Esophagus mucosa (tissue), 1 donor: ENCODE measurements at regions not wholly inside any gene's neighbourhood (a gene's known extent, or its start where the extent isn't known, plus 50 kb on each side); places are given as distances from the start of the nearest gene placed in this dataset.
A peak's percentile ranks its signal among the peaks of the same experiment; 100 is the strongest.

Experiments
- ATAC-seq: fragments of 200-7000 bp; cut with Tn5 transposase; one replicate; pipeline ENCODE4 v1.9.1; 2020
- donor health status: DM: yes; HTN: yes; CAD: no.

DNA sequence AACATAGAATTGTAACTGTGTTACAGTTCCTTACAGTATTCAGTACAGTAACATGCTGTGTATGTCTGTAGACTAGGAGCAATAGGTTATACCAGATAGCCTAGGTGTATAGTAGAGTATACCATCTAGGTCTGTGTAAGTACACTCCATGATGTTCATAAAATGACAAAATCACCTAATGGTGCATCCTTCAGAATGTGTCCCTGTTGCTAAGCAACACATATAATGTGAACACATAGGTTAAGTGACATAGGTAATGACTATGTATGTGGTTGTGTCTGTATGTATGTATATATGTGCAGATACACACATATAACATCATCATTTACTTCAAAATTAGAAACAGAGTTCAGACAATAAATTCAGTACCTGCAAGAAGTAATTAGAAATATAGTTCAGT lies 146.8 kb upstream of the GAP43 start:
- no peak for ATAC-seq

DNA sequence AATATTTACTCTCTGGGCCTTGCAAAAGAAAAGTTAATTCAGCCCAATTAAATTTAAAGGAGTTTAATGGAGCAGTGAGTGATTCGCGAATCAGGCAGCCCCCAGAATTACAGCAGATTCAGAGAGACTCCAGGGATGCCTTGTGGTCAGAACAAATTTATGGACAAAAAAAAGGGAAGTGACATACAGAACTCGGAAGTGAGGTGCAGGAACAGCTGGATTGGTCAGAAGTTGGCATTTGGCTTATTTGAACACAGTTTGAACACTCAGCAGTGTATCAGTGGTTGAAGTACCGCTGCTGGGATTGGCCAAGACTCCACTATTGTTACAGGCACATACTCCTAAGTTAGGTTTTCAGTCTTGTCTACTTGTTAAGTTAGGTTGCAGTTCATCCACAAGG lies 145.0 kb upstream of the GAP43 start:
- no peak for ATAC-seq

DNA sequence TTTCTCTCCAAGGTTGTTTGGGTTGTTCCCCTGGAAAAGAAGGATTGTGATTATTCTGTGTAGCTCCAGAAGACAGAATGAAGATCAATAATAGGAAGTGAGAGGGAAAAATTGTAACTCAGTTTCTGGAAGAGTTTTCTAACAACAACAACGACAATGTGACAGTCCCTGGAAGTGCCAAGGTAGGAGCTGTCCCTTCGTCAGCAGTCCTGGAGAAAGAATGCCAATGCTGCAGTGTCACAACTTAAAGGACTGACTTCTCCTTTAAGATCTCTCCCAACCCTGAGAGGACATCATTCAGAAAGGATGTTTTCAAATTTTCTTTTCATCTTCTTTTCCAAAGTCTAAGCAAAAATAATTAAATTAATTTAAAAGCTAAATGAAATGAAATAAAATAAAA lies 136.4 kb upstream of the GAP43 start:
- no peak for ATAC-seq

DNA sequence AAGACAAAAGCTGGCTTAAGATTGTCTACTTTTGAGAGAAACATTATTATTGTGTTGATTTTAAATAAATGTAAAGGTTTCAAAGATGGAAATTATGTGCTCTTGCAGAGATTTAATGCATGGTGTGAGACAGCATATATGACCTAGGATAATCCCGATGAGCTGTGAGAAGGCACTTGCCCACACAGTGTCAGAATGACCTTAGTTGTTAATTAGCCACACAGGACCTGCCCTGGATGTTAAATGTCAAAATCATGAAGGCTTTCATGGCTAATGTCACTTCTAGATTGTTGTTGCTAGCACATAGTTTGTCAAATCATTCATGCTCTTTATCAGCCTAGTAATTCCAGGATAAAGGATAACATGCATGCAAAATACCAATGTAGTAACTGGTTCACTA lies 135.3 kb upstream of the GAP43 start:
- no peak for ATAC-seq

DNA sequence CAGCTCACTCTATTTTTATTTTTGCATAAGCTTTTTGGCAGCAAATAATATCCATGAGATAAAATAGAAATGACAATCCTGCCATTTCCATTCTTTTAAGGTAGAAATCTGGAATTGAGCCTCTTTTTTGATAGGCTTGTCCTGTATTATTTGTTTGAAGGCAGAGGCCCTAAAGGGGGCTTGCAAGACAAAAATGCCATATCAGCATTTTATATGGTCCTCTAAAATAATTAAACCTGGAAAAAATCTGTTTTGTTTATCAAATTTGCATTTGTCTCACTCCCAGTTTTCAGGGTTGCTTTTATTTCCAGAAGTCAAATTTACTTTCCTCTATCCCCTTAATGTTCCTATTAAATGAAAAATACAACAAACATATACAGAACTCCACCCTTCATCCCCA lies 134.9 kb upstream of the GAP43 start:
- no peak for ATAC-seq

DNA sequence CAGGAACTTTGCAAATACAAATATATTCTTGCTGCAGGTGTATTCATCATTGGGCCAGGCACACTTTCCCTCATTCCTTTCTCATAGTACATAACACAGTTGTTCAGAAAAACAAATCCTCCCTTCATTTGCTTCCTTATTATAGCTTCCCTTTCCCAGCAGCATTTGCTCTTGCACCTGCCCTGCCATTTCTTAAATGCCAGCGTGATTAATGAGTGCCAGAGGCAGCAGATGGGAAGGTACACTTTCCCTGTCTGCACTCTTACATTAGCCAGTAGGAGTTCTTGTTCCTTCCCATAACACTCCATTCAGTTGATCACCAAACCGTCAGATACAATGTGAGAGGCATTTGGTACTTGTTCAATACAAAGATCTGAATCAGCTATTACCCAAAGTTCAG lies 128.5 kb upstream of the GAP43 start:
- ATAC-seq = no peak

DNA sequence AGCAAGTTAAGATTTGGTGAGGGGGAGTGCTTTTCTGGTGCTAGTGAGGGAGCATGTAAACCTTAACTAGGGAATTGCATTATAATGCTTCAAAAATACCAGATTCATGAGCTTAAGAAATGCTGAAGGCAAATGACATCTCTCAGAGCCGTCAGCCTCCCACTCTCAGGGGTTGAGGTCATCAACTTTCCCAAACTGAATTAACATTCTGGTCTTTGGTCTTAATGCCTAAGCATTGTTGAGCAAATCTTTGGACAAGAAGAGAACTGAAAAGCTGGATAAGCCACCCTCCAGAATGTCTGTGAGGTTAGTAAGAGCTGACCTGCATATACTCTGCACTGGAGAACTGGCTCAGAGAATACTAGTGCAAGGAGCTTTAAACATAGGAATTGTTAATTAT lies 124.9 kb upstream of the GAP43 start:
- no peak for ATAC-seq

DNA sequence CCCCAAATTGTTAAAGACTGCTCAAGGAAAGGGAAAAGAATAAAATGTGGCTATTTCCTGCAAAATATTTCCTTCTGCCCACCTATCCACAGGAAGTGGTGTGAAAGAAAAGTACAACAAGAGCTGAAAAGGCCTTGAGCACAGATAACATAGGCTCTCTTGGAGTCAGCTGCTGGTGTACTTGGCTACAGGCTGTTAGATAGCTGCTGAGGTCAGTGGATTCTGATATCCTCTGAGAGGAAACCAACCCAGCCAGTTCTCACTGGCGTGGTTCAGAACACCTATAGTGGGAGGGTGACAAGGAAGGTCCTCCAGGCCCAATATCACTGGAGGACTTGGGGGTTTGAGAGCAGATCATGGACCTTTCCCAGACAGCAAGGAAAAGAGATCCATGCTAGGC lies 124.4 kb upstream of the GAP43 start:
- no peak for ATAC-seq

DNA sequence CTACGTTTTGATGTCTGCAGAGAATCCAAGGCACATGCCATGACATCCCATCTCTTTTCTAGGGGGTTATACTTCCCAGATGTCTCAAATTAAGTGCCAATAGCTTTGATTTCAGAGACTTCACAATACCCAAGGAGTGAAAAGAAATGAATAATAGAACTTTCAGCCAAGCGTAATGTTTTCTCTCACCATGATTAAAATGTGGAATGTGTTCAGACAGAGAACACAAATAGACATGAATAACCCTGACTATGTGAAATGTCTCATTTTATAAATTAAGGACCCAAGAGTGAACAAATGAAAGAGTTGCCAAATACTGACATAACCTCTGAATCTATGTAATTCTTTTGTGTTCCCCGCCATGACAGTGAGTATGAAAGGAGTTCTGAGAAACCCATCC lies 123.6 kb upstream of the GAP43 start:
- no peak for ATAC-seq

DNA sequence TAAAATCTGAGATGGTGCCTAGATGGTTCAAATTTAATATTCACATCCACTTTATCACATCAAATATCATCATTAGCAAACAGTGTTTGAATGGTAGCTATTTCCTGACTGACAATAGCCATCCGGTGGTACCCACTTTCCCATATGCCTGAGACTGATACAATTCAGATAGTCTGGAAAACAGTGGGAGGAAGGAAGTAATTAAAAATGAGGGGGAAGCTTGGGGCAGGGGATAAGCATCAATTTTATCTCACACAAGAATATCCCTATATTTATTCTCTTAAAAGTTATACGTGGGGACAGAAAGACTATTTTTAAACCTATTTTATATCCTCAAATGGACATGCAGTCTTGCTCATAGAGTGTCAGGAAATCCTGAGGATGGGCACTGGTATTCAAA lies 122.5 kb upstream of the GAP43 start:
- ATAC-seq = no peak

DNA sequence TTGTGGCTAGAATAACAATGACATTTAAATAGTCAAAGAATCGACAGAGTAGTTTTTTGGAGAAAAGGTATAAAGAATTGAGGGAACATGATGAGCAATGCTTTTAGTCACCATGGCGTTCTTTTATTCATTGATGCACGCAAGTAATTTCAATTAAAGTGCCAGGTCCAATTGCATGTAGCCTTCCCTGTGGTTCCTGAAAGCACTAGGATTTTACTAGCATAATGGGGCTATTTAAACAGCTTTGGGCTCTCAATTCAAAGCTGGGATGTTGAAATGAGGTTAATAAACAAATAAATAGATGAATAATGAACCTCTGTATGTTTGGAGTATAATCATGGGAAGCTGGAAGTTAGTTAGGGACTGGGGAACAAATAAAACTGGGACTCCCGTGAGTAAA lies 121.2 kb upstream of the GAP43 start:
- no peak for ATAC-seq

DNA sequence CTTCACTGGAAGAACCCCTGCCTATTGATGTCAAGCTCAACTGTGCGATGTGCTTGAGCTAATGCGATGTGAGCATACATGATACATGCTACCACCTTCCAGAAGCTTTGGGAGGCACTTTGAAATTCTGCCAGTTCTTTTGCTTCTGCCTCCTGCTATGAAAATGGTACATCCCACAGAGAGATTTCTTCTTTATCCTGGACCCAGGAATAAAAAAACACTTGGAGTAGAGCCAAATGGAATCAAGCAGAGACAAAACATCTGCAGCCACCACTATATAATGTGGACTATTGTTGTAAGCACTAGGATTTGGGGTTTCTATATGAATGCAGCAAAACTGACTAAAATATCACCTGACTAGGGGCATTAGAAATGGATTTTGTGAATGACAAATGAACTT lies 119.9 kb upstream of the GAP43 start:
- ATAC-seq = no peak

DNA sequence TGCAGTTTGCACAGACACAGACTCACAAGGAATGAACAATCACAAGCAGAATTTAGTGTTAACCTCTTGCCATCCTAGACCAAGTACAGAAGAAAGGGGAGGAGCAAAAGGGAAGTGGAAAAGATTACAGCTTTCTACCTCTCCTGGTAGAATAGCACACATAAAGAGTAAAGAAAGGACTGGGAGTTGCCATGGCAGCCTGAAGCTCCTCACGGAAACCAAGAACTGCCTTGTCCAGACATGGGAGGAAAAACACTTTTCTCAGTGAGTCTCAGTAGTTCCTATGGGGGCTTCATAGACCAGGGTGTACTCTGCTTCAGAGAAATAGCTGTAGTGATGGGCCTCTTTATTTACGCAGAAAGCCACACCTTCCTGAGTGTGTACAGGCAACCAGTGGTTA lies 114.7 kb upstream of the GAP43 start:
- no peak for ATAC-seq

DNA sequence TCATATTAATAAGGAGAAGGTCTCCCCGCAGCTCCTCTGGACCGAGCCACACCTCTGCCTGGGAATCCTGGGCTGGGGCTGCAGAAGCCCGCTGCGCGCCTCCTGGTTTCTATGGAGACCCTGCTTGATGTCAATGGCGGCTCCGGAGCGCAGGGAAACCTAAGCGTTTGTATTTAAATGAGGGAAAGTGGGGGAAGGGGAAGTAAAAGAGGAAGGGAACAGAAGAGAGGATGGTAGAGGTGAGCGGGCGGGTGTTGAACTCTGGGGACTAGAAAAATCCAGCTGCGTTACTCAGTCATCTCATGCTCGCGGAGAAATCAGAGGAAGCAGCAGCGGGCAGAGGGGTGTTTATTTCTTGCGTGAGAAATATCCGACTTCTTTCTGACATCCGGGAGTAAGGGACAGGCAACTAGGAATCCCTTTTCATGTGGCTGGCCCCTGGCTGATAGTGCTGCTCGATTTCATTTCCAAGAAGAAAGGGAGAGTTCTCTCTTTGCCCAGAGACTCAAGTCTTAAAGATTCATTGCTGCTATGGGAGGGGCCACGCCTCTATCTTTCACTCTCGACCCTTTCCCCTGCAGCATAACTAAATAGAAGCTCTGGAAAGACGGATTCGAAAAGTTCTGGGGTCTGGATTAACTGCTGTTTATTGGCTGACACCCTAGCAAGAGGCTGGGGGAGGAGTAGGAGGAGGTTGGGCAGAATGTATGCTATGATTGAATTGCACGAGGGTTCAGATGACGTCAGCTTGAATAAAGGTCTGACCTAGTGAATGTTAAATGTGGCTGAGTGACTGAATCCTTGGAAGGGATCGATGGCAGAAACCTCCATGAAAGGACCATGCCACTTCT lies 110.5 kb upstream of the GAP43 start:
- ATAC-seq = no peak

DNA sequence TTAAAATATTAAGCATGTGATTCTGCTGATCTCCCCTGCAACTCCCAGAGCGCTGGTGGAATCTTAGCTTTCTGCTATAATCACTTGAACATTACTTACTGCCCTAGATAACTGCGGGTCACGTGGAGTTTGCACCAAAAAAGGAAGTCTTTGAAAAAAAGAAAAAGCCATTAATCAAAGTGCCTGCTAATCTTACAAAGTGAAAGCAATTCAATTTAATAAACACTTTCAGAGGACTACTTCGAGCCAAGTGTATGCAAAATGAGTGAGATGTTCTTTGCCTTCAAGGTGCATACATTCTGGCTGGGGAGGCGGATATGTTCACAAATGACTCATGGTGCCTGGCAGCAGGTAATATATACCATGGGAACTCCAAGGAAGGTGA lies 109.9 kb upstream of the GAP43 start:
- no peak for ATAC-seq

DNA sequence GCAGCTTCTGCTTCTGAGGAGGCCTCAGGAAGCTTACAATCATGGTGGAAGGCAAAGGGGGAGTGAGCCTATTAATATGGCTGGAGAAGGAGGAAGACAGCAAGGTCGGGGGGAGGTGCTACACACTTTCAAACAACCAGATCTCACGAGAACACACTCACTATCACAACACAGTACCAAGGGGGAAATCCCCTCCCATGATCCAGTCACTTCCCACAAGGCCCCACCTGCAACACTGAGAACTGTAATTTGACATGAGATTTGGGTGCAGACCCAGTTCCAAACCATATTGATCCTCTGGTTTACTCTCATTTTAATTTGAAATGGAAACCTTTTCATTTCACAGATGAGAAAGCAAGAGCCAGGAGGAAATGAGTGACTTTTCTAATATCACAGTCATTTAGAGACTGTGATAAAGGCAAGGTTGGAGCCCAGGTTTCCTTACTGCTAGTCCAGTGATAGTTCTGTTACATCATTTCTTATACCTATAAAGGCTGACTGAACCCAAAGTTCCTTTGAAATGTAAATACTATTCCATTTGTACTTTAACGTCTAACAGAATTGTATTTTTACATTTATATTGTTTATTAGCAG lies 105.8 kb upstream of the GAP43 start:
- ATAC-seq = no peak

DNA sequence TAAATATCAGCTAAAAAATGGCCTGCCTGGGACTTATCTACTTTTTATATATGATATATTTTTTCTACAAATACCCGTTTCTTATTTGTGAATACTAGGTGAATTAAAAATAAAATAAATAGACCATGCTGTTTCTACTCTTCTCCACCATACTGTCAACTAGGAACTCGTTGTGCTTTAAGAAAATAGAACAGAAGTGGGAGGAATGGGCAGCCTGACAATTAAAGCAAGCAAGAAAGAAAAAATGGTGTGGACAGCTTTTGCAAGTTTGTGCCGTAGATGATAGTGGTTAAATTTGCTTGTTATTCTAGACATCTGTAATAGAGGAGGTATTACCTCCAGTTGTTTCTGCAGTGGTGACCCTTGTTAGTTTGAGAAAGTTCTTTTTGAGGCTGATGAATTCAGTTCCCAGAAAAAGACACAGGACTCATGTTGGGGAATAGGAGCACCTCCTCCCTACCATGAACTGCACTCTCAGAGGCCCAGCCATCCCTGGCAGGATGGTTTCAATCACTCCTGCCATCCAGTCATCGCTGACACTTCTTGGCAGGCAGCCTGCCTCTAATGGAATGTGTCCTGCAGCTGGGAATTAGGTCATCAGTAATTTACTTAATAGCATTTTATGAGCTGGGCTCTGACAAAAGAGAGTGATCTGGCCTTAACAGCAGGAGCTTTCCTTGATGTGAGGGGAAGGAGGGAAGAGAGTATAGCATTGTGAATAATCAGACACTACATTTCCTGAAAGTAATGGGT lies 105.0 kb upstream of the GAP43 start:
- ATAC-seq = peak; percentile 53

DNA sequence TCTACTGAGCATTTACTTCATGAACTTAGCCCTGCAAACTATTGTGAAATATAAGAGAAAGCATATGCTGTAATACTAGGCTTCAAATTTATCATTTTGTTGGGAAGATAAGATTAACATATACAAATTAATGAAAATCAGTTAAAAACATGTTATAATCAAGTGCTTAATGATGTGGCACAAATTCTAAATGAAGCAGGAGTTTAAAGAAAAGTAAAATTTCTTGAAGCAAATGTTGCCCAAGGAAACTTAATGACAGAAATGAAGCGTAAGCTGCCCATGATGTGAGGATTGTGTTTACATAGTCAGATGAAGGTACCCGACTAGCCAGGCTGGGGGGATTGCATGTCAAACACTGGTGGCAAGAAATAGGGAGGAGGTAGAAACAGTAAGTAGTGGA lies 103.1 kb upstream of the GAP43 start:
- no peak for ATAC-seq

DNA sequence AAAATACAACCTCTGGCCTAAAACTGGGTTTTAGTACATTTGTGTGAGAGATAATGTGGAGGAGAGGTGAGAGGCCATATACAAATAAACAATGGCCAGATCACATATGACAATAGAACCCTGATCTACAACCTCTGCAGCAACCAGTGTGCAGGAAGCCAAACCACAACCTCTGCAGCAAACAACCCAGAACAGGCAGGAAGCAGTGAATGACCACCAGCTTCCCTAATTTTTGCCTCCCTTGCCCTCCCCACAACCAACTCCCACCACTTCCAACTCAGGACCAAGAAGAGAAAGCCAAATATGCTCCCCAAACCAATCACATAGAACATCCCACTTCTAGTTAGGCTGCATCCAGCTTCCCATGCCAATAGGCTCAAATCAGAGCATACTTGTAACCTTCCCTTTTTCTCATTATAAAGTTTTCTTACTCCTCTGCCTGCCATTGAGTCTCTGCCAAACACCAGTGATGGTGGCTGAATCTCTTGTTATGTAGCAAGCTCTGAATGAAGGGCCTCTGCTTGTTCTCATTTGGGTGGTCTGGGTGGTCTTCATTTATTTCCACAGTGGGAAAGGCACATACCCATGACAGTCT lies 102.6 kb upstream of the GAP43 start:
- no peak for ATAC-seq

DNA sequence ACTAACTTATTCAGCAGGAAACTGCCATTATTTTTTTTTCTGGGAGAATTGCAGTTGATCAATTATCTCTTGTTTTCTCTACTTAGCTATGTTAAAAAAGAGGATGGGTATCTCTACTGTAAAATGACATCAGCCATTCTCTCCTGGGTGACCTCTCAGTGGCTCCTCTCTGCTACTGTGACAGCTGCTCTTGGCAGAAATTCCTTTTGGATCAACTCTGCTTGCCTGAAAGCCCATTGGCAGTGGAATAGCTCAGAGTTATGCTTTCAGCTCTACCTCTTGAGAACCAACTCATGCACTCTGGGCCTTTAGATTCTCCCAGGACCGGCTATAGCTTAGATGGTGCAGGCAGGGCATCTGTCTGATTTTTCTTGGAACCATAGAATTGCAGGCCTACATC lies 99.9 kb upstream of the GAP43 start:
- no peak for ATAC-seq

DNA sequence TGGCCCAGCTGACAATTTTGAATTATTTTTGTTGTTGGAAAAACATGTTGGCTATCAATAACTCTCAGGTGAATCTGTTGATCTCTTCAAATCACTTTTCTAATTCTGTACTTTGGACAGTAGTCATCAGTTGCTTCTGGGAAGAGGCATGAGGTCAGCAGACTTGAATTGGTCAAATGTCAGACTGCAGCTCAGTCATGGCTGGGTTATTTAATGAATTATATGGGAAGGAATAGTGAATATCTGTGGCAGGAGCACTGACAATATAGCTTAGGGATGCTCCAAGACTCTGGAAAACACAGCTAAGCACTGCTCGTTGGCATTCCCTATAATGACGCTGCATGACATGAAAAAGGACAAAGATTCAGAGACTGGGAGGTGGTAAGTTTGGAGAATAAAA lies 98.8 kb upstream of the GAP43 start:
- no peak for ATAC-seq

DNA sequence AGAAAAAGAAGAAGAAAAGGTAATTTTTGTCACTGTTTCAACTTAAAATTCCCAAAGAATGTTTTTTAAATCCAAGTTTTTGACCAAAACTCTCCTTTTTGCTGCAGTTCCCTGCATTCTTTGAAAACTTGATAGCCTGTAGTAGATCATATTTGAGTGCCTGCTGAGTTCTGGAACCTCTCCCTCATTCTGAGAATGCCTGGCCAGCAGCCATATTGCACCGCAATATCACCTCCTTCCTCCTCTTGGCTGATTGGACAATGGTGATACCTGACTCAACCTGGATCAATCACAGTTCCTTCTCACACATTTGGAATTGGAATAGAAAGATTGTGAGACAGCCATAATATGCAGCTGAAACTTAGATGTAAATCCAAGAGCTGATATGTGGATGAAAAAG lies 97.6 kb upstream of the GAP43 start:
- ATAC-seq = no peak

DNA sequence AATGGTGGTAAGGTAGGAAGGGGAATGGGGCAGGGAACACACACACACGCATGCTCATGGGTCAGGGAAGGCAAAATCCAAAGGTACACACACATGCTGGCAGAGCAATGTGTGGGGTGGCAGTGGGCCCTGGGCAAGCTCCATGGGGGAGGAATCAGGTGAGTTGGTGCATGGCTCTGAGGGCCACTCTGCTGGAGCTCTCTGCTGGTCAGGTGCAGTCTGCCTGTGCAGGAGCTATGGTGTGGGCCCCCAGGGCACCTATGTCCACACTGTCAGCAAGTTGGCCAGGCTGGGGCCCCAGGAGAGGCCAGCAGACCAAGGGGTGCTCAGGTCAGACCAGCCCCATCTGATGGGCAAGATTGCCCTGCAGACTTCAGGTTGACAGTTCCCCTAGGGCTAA lies 90.1 kb upstream of the GAP43 start:
- ATAC-seq = no peak

DNA sequence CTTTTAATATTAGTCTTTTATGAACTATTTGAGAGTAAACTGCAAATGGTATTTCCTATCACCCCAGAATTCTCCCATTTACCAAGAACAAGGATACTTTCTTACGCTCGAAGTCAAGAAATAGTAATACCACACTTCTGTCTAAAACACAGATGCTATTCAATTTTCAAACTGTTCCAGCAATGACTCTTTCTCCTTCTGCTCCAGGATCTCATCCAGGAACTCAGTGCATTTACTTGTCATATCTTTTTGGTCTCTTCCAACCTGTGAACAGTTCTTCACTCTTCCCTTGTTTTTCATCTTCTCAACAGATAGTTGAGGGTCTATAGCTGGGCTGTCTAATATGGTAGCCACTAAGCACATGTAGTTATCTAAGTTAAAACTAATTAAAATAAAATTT lies 87.1 kb upstream of the GAP43 start:
- no peak for ATAC-seq
